SU-DHL-6 (cell line): ENCODE measurements at regions not wholly inside any gene's neighbourhood (a gene's known extent, or its start where the extent isn't known, plus 50 kb on each side); places are given as distances from the start of the nearest gene placed in this dataset.

Experiments used
- H2AFZ ChIP-seq: fragments of 200-600 bp; sonication (generic); 2 replicates; pipeline ENCODE4 v1.6.1; 2014; ENCODE audit warnings: low read depth, mild to moderate bottlenecking, moderate library complexity, mixed read lengths, antibody characterized with exemption, low read length; ENCODE audit not compliant: severe bottlenecking
- H3F3A ChIP-seq: fragments of 200-600 bp; shearing (Covaris generic); 2 replicates; pipeline ENCODE4 v1.6.0; 2016; ENCODE audit warnings: antibody characterized with exemption, mild to moderate bottlenecking; ENCODE audit not compliant: insufficient read depth
- H3K27ac ChIP-seq: fragments of 200-600 bp; sonication (generic); 2 replicates; pipeline ENCODE4 v1.5.1; 2016; ENCODE audit warnings: low read depth, mild to moderate bottlenecking, low read length, moderate library complexity, mixed read lengths
- H3K27me3 ChIP-seq: fragments of 200-600 bp; sonication (generic), shearing (Covaris generic); 2 replicates; pipeline ENCODE4 v1.6.0; 2014; ENCODE audit warnings: mild to moderate bottlenecking, low read length
- H3K36me3 ChIP-seq: fragments of 200-600 bp; sonication (generic); 2 replicates; pipeline ENCODE4 v1.6.1; 2014; ENCODE audit warnings: mild to moderate bottlenecking, low read length, mixed read lengths
- H3K4me2 ChIP-seq: fragments of 300-600, 200-600 bp; shearing (Covaris generic), sonication (generic); 2 replicates; pipeline ENCODE4 v1.6.0; 2014; ENCODE audit warnings: low read length, low read depth, mild to moderate bottlenecking; ENCODE audit not compliant: poor library complexity, severe bottlenecking
- H3K4me3 ChIP-seq: fragments of 200-600 bp; sonication (generic); 2 replicates; pipeline ENCODE4 v1.5.1; 2014; ENCODE audit warnings: antibody characterized with exemption, low read length, mild to moderate bottlenecking, mixed read lengths; ENCODE audit not compliant: insufficient read depth, poor library complexity, severe bottlenecking
- H3K79me2 ChIP-seq: fragments of 200-600 bp; sonication (generic); 2 replicates; pipeline ENCODE4 v1.6.1; 2014; ENCODE audit warnings: mild to moderate bottlenecking, low read length, moderate library complexity; ENCODE audit not compliant: insufficient read depth
- H3K9ac ChIP-seq: fragments of 200-600 bp; sonication (generic); 2 replicates; pipeline ENCODE4 v1.7.0; 2014; ENCODE audit warnings: mild to moderate bottlenecking, low read length
- H3K9me2 ChIP-seq: fragments of 200-600 bp; sonication (generic); replicated peaks from 2 replicates; pipeline ENCODE4 v1.6.1; 2014; ENCODE audit warnings: low read length; ENCODE audit not compliant: insufficient read depth
- H3K9me3 ChIP-seq: fragments of 200-600 bp; sonication (generic); 2 replicates; pipeline ENCODE4 v1.6.1; 2014; ENCODE audit warnings: low read length, mixed read lengths; ENCODE audit not compliant: insufficient read depth
- H4K20me1 ChIP-seq: fragments of 200-600 bp; sonication (generic); 2 replicates; pipeline ENCODE4 v1.6.1; 2014; ENCODE audit warnings: low read depth, mild to moderate bottlenecking, antibody characterized with exemption, low read length, moderate library complexity, mixed read lengths
- CTCF ChIP-seq: fragments of 200-600 bp; sonication (generic); IDR thresholded peaks from one replicate; pipeline ENCODE4 v1.5.1; 2017; ENCODE audit warnings: antibody characterized with exemption, mild to moderate bottlenecking, low read length, moderate library complexity; ENCODE audit not compliant: insufficient read depth, poor library complexity, severe bottlenecking
- EZH2phosphoT487 ChIP-seq: fragments of 200-600 bp; sonication (generic), shearing (Covaris generic); conservative IDR thresholded peaks from 2 replicates; pipeline ENCODE4 v1.6.1; 2018; ENCODE audit warnings: mild to moderate bottlenecking, antibody characterized with exemption, low read length, moderate library complexity, mixed read lengths

GRCh38 chr1:82223091-82223490 is 422.4 kb downstream of the ADGRL2 start:
- Histone ChIP-seq H3K27me3 (no peaks in the 10 kb centered on the region), H3K27ac (no peak overlapping the region), H2AFZ (no peak overlapping the region), H3K79me2 (no peaks in the 10 kb centered on the region), H3K9ac (no peak overlapping the region), H3K36me3 (no peaks in the 10 kb centered on the region), H3K4me2 (no peak overlapping the region), H3K4me3 (no peak overlapping the region), H4K20me1 (no peaks in the 10 kb centered on the region), H3K9me3 (no peaks in the 10 kb centered on the region), H3K9me2 (no peaks in the 10 kb centered on the region), H3F3A (no peaks in the 10 kb centered on the region)
- TF ChIP-seq CTCF (no peak), EZH2phosphoT487 (no peak)

- Histone ChIP-seq H3K79me2 (no peaks in the 10 kb centered on the region), H3K9me2 (no peaks in the 10 kb centered on the region), H3K9me3 (no peaks in the 10 kb centered on the region), H3K4me2 (no peak overlapping the region), H3K36me3 (no peaks in the 10 kb centered on the region), H3K27ac (no peak overlapping the region), H3K4me3 (no peak overlapping the region), H3F3A (no peaks in the 10 kb centered on the region), H3K27me3 (no peaks in the 10 kb centered on the region), H2AFZ (no peak overlapping the region), H3K9ac (no peak overlapping the region), H4K20me1 (no peaks in the 10 kb centered on the region)
- TF ChIP-seq CTCF: no peak
Measured at GRCh38 chr1:82221721-82222120, 421.0 kb downstream of the ADGRL2 start.

GRCh38 chr1:82220754-82221153 is 420.0 kb downstream of the ADGRL2 start:
- no peaks in the 10 kb centered on the region for H3K27me3 ChIP-seq
- no peak overlapping the region for H3K9ac ChIP-seq
- no peak overlapping the region for H3K4me2 ChIP-seq
- H3K9me2 ChIP-seq: no peaks in the 10 kb centered on the region
- H2AFZ ChIP-seq: no peak overlapping the region
- TF ChIP-seq CTCF: no peak
- no peak for TF ChIP-seq EZH2phosphoT487
- H3F3A ChIP-seq: no peaks in the 10 kb centered on the region
- no peaks in the 10 kb centered on the region for H3K36me3 ChIP-seq
- no peaks in the 10 kb centered on the region for H3K79me2 ChIP-seq
- no peak overlapping the region for H3K27ac ChIP-seq
- H3K9me3 ChIP-seq: no peaks in the 10 kb centered on the region
- H4K20me1 ChIP-seq: no peaks in the 10 kb centered on the region
- no peak overlapping the region for H3K4me3 ChIP-seq

GRCh38 chr1:82219841-82220240 is 419.1 kb downstream of the ADGRL2 start:
- Histone ChIP-seq H3K79me2 (no peaks in the 10 kb centered on the region), H3K4me2 (no peak overlapping the region), H3K9me3 (no peaks in the 10 kb centered on the region), H3K9me2 (no peaks in the 10 kb centered on the region), H3F3A (no peaks in the 10 kb centered on the region), H3K36me3 (no peaks in the 10 kb centered on the region), H3K4me3 (no peak overlapping the region), H3K27me3 (no peaks in the 10 kb centered on the region), H4K20me1 (no peaks in the 10 kb centered on the region), H3K9ac (no peak overlapping the region), H3K27ac (no peak overlapping the region), H2AFZ (no peak overlapping the region)
- TF ChIP-seq EZH2phosphoT487 (no peak), CTCF (no peak)
